Middle frontal gyrus (tissue), 1 donor: ENCODE measurements at regions not wholly inside any gene's neighbourhood (a gene's known extent, or its start where the extent isn't known, plus 50 kb on each side); places are given as distances from the start of the nearest gene placed in this dataset.
A peak's percentile ranks its signal among the peaks of the same experiment; 100 is the strongest.
"Not testable (repeated sequence)": the region's sequence is repeated elsewhere in the genome, so short reads cannot be mapped to it uniquely, and the experiment has no call there.

Experiments used
- DNase-seq: peaks from one replicate; pipeline ENCODE4 v3.0.0-alpha.2; 2015; ENCODE audit warnings: low spot score; ENCODE audit errors: extremely low spot score

DNA sequence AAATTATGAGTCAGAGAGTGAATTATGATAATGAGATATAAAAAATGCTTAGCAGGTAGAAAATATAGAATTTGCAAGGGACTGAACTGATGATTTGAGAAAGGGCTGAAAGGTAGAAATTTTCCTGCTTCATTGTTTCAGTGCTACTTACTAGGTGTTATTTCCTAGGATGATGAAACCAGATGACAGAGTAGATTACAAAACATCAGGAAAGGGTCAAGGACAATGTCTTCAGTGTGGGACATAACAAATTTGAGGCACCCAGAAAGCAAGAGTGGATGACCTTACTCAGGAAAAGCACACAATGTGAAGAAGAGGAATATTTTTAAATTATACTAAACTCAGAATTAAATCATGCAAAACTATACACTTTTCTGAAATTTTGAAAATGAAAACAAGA lies 102.1 kb downstream of the SHCBP1 start:
- no peak for DNase-seq

DNA sequence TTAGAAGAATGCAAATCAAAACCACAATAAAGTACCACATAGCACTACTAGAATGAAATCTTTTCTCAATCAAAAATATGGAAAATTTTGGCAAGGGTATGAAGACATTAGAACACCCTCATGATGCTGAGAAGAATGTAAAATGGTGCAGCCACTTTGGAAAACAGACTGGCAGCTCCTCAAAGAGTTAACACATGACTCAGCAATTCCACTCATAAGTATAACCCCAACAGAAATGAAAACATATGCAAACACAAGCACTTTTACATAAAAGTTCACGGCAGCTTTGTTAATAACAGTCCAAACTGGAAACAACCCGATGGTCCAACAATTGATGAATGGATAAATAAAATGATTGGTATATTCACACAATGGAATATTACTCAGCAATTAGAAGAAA lies 124.5 kb downstream of the SHCBP1 start:
- no peak for DNase-seq

DNA sequence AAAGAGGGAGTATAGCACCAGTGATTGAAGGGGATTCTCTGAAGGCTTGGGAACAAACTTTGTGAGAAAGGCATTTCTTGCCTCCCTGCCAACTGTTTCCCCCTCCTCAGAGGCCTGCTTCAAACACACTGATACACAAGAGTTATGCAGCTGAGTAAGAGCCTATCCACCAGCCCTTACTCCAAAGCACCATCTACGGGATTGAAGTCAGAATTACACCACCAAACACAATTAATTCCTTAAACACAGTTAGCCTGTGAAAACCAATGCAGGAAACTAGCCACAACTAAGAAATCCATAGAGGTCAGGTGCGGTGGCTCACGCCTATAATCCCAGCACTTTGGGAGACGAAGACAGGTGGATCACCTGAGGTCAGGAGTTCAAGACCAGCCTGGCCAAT lies 138.3 kb downstream of the SHCBP1 start:
- no peak for DNase-seq

DNA sequence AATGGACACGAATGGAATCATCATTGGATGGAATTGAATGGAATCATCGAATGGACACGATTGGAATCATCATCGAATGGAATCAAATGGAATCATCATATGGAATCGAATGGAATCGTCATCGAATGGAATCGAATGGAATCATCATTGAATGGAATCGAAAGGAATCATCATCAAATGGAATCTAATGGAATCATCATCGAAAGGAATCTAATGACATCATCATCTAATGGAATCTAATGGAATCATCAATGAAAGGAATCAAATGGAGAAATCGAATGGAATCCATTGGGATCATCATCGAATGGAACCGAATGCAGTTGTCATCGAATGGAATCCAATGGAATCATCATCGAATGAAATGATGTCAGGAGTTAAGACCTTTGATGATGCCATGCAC lies 154.9 kb downstream of the SHCBP1 start:
- no peak for DNase-seq

DNA sequence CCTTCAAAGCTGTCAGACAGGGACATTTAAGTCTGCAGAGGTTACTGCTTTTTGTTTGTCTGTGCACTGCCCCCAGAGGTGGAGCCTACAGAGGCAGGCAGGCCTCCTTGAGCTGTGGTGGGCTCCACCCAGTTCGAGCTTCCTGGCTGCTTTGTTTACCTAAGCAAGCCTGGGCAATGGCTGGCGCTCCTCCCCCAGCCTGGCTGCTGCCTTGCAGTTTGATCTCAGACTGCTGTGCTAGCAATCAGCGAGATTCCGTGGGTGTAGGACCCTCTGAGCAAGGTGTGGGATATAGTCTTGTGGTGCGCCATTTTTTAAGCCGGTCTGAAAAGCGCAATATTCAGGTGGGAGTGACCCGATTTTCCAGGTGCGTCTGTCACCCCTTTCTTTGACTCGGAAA lies 166.4 kb downstream of the SHCBP1 start:
- not testable (repeated sequence) for DNase-seq

DNA sequence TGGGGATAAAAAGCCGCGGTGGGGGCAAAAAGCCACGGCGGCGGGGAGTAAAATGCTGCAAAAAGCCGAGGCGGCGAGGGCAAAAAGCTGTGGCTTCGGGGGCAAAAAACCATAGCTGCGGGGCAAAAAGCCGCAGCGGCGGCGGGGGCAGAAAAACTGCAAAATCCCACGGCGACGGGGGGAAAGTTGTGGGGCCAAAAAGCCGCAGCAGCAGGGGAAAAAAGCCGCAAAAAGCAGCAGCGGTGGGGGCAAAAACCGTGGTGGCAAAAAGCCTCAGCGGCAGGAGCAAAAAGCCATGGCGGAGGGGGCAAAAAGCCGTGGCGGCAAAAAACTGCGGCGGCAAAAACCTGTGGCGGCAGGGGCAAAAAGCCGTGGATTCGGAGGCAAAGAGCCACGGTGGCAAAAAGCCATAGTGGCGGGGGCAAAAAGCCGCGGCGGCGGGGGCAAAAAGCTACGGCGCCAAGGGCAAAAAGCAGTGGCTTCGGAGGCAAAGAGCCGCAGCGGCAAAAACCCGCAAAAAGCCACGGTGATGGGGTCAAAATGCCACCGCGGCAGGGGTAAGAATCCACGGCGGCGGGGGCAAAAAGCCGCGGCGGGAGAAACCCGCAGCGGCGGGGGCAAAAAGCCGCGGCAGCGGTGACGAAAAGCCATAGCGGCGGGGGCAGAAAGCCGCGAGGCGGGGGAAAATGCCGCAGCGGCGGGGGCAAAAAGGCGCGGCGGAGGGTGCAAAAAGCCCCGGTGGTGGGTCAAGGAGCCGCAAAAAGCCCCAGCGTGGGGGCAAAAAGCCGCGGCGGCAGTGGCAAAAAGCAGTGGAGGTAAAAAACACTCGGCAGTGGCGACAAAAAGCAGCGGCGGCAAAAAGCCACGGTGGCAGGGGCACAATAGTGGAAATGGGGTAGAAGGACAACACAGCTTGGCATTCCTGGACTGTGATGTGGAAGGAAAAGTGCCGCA lies 192.8 kb downstream of the SHCBP1 start:
- no peak for DNase-seq

DNA sequence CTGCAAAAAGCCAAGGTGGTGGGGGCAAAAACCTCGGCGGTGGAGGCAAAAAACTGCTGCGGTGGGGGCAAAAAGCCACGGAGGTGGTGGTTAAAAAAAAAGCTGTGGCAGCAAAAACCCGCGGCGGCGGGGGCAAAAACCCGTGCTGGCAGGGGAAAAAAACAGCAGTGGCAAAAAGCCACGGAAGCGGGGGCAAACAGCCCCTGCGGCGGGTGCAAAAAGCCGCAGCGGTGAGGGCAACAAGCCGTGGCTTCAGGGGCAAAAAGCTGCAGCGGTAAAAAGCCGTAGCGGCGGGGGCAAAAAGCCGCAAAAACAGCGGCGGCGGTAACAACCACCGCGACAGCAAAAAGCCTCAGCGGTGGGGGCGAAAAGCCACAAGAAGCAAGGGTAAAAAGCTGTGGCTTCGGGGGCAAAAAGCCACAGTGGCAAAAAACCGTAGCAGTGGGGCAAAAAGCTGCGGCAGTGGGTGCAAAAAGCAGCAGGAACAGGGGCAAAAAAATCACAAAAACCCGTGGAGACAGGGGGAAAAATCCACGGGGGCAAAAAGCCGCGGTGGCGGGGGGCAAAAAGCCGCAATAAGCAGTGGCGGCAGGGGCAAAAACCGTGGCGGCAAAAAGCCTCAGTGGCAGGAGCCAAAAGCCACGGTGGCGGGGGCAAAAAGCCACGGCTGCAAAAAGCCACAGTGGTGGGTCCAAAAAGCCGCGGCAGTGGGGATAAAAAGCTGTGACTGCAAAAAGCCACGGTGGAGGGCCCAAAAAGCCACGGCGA lies 193.7 kb downstream of the SHCBP1 start:
- no peak for DNase-seq

DNA sequence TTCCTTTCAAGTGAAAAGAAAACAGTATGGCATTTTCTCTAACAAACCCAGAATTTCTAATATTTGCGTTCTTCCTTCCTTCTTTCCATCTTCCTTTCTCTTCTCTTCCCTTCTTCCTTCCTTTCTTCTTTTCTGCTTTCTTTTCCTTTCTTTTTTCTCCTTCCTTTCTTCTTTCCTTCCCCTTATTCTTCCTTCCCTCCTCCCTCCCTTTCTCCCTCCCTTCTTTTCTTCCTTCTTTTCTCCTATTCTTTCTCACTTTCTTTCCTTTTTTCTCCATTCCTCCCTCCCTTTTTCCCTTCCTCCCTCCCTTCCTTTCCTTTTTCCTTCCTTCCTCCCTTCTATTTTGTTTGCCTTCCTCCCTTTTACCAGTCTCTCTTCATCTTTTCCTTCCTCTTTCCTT lies 194.8 kb downstream of the SHCBP1 start:
- no peak for DNase-seq

DNA sequence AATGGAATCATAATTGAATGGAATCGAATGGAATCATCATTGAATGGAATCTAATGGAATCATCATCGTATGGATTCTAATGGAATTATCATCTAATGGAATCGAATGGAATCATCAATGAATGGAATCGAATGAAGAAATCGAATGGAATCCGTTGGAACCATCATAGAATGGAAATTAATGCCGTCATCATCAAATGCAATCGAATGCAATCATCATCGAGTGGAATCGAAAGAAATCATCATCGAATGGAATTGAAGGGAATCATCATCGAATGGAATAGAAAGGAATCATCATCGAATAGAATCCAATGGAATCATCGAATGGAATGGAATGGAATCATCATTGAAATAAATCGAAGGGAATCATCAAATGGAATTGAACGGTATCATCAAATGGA lies 217.2 kb downstream of the SHCBP1 start:
- DNase-seq = no peak

DNA sequence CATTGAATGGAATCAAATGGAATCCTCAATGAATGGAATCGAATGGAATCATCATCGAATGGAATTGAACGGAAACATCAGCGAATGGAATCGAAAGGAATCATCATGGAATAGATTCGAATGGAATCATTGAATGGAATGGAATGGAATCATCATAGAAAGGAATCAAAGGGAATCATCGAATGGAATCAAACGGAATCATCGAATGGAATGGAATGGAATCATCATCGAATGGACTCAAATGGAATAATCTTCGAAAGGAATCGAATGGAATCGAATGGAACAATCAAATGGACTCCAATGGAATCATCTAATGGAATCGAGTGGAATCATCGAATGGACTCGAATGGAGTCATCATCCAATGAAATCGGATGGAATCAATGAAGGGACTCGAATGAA lies 222.6 kb downstream of the SHCBP1 start:
- not testable (repeated sequence) for DNase-seq

DNA sequence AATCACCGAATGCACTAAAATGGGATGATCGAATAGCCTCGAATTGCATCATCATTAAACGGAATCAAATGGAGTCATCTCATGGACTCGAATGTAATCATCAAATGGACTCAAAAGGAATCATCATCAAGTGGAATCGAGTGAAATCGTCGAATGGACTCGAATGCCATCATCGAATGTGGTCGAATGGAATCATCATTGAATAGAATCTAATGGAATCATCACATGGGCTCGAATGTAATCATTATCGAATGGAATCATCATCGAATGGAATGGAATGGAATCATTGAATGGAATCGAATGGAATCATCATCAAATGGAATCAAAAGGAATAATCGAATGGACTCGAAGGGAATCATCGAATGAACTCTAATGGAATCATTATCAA lies 224.3 kb downstream of the SHCBP1 start:
- not testable (repeated sequence) for DNase-seq

DNA sequence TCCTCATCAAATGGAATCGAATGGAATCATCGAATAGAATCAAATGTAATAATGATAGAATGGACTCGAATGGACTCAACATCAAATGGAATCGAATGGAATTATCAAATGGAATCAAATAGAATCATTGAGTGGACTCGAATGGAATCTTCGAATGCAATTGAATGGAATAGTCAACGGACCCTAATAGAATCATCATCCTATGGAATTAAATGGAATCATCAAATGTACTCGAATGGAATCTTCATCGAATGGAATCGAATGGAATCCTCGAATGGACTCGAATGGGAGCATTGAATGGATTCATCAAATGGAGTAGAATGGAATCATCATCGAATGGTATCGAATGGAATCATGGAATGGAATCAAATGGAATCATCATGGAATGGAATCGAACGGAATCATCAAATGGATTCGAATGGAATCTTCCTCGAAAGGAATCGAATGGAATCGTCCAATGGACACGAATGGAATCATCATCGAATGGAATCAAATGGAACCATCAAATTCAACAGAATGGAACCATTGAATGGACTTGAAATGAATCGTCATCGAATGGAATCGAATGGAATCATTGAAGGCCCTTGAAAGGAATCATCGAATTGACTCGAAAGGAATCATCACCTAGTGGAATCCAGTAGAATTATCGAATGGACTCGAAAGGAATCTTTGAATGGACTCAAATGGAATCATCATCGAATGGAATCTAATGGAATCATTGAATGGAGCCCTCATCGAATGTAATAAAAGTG lies 224.9 kb downstream of the SHCBP1 start:
- DNase-seq = not testable (repeated sequence)

DNA sequence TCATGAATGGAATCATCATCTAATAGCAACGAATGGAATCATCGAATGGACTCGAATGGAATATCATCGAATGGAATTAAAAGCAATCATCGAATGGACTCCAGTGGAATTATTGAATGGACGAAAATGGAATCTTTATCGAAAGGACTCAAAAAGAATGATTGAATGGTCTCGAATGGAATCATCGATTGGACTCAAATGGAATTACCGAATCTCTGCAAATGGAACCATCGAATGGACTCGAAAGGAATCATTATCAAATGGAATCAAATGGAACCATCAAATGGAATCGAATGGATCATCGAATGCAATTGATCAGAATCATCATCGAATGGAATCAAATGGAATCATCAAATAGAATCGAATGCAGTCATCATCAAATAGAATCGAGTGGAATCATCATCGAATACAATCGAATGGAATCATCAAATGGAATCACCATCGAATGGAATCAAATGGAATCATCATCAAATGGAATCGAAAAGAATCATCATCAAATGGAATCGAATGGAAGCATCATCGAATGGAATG lies 225.7 kb downstream of the SHCBP1 start:
- not testable (repeated sequence) for DNase-seq

DNA sequence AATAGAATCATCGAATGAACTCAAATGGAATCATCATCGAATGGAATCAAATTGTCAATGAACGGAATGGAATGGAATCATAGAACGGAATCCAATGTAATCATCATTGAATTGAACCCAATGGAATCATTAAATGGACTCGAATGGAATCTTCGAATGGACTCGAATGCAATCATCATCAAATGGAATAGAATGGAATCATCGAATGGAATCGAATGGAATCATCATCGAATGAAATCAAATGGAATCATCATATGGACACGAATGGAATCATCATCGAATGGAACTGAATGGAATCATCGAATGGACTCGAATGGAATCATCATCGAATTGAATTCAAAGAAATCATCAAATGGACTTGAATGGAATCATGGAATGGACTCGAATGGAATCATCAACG lies 226.2 kb downstream of the SHCBP1 start:
- DNase-seq = not testable (repeated sequence)

DNA sequence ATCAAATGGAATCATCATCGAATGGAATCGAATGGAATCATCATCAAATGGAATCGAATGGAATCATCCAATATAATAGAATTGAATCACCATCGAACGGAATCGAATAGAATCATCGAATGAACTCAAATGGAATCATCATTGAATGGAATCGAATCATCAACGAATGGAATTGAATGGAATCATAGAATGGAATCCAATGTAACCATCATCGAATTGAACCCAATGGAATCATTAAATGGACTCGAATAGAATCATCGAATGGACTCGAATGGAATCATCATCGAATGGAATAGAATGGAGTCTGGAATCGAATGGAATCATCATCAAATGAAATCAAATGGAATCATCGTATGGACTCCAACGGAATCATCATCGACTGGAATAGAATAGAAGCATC lies 227.0 kb downstream of the SHCBP1 start:
- not testable (repeated sequence) for DNase-seq

DNA sequence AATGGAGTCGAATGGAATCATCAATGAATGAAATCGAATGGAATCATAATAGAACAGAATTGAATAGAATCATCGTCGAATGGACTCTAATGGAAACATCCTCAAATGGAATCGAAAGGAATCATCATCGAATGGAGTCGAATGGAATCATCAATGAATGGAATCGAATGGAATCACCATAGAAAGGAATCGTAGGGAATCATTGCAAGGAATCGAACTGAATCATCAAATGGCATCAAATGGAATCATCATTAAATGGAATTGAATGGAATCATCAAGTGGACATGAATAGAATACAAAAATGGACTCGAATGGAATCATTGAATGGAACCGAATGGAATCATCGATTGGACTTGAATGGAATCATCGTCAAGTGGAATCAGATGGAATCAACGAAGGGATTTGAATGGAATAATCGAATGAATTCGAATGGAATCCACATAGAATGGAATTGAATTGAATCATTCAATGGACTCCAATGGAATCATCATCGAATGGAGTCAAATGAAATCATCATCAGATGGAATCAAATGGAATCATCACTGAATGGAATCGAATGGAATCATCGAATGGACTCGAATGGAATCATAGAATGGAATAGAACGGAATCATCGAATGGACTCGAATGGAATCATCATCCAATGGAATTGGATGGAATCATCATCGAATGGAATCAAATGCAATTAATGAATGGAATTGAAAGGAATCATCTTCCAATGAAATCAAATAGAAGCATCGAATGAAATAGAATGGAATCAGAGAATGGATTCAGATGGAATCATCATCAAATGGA lies 228.1 kb downstream of the SHCBP1 start:
- DNase-seq = not testable (repeated sequence)

DNA sequence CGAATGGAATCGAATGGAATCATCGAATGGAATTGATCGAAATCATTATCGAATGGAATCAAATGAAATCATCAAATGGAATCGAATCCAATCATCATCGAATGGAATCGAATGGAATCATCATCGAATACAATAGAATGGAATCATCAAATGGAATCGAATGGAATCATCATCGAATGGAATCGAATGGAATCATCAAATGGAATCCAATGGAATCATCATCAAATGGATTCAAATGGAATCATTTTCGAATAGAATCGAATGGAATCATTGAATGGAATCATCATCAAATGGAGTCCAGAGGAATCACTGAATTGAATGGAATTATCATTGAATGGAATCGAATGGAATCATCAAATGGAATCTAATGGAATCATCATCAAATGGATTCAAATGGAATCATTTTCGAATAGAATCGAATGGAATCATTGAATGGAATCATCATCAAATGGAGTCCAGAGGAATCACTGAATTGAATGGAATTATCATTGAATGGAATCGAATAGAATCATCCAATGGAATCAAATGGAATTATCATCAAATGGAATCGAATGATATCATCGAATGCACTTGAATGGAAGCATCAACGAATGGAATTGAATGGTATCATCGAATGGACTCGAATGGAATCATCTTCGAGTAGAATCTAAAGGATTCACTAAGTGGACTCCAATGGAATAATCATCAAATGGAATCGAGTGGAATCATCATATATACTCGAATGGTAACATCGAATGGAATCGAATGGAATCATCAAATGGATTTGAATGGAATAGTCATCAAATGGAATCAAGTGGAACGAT lies 230.3 kb downstream of the SHCBP1 start:
- DNase-seq = not testable (repeated sequence)

DNA sequence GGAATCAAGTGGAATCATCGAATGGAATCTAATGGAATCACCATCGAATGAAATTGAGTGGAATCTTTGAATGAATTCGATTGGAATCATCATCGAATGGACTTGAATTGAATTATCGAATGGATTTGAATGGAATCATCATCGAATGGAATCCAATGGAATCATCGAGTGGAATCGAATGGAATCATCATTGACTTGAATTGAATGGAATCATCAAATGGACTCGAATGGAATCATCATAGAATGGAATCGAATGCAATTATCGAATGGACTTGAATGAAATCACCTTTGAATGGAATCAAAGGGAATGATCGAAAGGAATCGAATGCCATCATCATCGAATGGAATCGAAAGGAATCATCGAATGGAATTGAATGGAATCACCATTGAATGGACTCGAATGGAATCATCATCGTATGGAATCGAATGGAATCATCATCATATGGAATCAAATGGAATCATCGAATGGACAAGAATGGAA lies 231.6 kb downstream of the SHCBP1 start:
- peak; percentile 88 for DNase-seq

DNA sequence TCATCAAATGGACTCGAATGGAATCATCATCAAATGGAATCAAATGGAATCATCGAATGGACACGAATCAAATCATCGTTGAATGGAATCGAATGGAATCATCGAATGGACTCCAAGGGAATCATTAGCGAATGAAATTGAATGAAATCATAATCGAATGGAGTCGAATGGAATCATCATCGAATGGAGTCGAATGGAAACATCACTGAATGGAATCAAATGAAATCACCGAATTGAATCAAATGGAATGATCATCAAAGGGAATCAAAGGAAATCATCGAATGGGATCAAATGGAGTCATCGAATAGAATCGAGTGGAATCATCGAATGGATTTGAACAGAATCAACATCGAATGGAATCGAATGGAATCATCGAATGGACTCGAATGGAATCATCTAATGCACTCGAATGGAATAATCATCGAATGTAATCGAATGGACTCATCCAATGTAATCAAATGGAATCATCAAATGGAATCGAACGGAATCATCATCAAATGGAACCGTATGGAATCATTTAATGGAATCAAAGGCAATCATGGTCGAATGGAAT lies 232.2 kb downstream of the SHCBP1 start:
- not testable (repeated sequence) for DNase-seq
